ENCODE measurements at regions not wholly inside any gene's neighbourhood (a gene's known extent, or its start where the extent isn't known, plus 50 kb on each side); places are given as distances from the start of the nearest gene placed in this dataset.

DNA sequence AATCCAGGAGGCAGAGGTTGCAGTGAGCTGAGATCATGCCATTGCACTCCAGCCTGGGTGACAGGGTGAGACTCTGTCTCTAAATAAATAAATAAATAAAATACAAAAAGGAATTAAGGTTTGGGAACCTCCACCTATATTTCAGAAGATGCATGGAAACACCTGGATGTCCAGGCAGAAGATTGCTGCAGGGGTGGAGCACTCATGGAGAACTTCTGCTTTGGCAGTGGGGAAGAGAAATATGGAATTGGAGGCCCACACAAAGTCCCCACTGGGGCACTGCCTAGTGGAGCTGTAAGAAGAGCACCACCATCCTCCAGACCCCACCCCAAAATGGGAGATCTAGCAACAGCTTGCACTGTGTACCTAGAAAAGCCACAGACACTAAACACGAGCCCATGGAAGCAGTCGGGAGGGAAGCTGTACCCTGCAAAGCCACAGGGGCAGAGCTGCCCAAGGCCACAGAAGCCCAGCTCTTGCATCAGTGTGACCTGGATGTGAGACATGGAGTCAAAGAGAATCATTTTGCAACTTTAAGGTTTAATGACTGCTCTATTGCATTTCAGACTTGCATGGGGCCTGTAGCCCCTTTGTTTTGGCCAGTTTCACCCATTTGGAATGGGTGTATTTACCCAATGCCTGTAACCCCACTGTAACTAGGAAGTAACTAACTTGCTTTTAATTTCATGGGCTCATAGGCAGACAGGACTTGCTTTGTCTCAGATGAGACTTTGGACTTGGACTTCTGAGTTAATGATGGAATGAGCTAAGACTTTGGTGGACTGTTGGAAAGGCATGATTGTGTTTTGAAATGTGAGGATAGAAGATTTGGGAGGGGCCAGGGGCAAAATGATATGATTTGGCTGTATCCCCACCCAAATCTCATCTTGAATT, 265.3 kb downstream of the ZEB2 start:
- H3K27me3 Mint-ChIP-seq (ENCODE audit: unreplicated experiment) = no peaks in the 10 kb centered on the region
- H3K36me3 Mint-ChIP-seq (ENCODE audit: insufficient read depth, unreplicated experiment) = no peaks in the 10 kb centered on the region
- intact Hi-C loops (cut with micrococcal nuclease; ENCODE audit: unreplicated experiment) = no loop called here
- no peak for DNase-seq
- no peak overlapping the region for H3K27ac Mint-ChIP-seq (ENCODE audit: unreplicated experiment)
- BruUV-seq (replicated peaks) = no TSS peak
- no peak for TF ChIP-seq CTCF (IDR thresholded peaks at IDR 0.05; ENCODE audit: unreplicated experiment)
- CTCF ChIA-PET = no interaction called here
- no peaks in the 10 kb centered on the region for H3K4me1 Mint-ChIP-seq (ENCODE audit: low read depth, unreplicated experiment)
- H3K4me3 Mint-ChIP-seq (ENCODE audit: low read depth, unreplicated experiment) = no peak overlapping the region
- H3K9me3 Mint-ChIP-seq (ENCODE audit: low read depth, unreplicated experiment) = peaks cover 13% of the 10 kb centered on the region

GRCh38 chr2:144253743-144254142, 266.2 kb downstream of the ZEB2 start:
- Mint-ChIP-seq H3K4me1 (ENCODE audit: low read depth, unreplicated experiment) (no peaks in the 10 kb centered on the region), H3K27me3 (ENCODE audit: unreplicated experiment) (no peaks in the 10 kb centered on the region), H3K36me3 (ENCODE audit: insufficient read depth, unreplicated experiment) (no peaks in the 10 kb centered on the region), H3K4me3 (ENCODE audit: low read depth, unreplicated experiment) (no peak overlapping the region), H3K27ac (ENCODE audit: unreplicated experiment) (no peak overlapping the region), H3K9me3 (ENCODE audit: low read depth, unreplicated experiment) (peaks cover 13% of the 10 kb centered on the region)
- BruUV-seq (replicated peaks) = no TSS peak
- CTCF ChIA-PET = no interaction called here
- DNase-seq = no peak
- TF ChIP-seq CTCF (IDR thresholded peaks at IDR 0.05; ENCODE audit: unreplicated experiment) = no peak
- intact Hi-C loops (cut with micrococcal nuclease; ENCODE audit: unreplicated experiment) = no loop called here

DNA sequence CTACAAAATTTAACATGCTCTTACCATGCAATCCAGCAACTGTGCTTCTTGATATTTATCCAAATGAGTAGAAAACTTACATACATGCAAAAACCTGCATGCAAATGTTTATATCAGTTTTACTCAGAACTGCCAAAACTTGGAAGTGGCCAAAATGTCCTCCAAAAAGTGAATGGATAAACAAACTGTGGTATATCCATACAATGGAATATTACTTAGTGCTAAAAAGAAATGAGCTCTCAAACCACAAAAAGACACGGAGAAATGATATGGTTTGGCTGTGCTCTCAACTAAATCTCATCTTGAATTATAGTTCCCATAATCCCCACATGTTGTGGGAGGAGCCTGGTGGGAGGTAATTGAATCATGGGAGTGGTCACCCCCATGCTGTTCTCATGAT, 267.2 kb downstream of the ZEB2 start:
- no peaks in the 10 kb centered on the region for H3K27me3 Mint-ChIP-seq (ENCODE audit: unreplicated experiment)
- H3K27ac Mint-ChIP-seq (ENCODE audit: unreplicated experiment) = no peak overlapping the region
- no peak overlapping the region for H3K4me3 Mint-ChIP-seq (ENCODE audit: low read depth, unreplicated experiment)
- DNase-seq = no peak
- H3K4me1 Mint-ChIP-seq (ENCODE audit: low read depth, unreplicated experiment) = no peaks in the 10 kb centered on the region
- TF ChIP-seq CTCF (IDR thresholded peaks at IDR 0.05; ENCODE audit: unreplicated experiment) = no peak
- H3K9me3 Mint-ChIP-seq (ENCODE audit: low read depth, unreplicated experiment) = peaks cover 9% of the 10 kb centered on the region
- BruUV-seq (replicated peaks) = no TSS peak
- intact Hi-C loops (cut with micrococcal nuclease; ENCODE audit: unreplicated experiment) = no loop called here
- no peaks in the 10 kb centered on the region for H3K36me3 Mint-ChIP-seq (ENCODE audit: insufficient read depth, unreplicated experiment)
- CTCF ChIA-PET = no interaction called here

DNA sequence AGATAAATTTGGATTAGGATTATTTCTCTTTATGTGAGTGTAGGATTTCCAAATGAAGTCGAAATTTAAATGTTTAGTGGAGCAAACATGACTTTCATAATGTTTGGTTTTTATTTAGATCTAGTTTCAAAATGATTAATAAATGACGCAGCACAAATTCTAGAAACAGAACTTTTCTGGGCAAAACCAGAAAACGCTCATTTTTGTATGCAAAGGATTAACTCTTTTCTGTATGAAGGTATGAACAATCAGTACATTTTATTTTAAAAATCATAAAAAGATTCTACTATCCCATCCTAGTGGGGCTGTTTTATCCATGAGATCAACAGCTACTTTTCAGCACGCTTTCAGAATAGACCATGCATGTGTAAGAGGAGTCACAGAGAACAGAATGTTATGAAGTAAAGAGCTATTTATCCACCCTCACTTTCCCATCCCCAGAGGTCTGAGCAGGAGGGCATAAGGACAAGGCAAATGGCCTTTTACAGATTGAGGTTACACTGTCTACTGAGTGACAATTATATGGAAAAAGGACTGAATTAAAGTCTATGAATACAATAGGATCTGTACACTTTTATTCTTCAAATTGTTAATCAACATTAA, 270.8 kb downstream of the ZEB2 start:
- CTCF ChIA-PET = no interaction called here
- TF ChIP-seq CTCF (IDR thresholded peaks at IDR 0.05; ENCODE audit: unreplicated experiment) = no peak
- Mint-ChIP-seq H3K27ac (ENCODE audit: unreplicated experiment) (no peak overlapping the region), H3K27me3 (ENCODE audit: unreplicated experiment) (no peaks in the 10 kb centered on the region), H3K9me3 (ENCODE audit: low read depth, unreplicated experiment) (peaks cover 4% of the 10 kb centered on the region), H3K4me1 (ENCODE audit: low read depth, unreplicated experiment) (no peaks in the 10 kb centered on the region), H3K36me3 (ENCODE audit: insufficient read depth, unreplicated experiment) (no peaks in the 10 kb centered on the region), H3K4me3 (ENCODE audit: low read depth, unreplicated experiment) (no peak overlapping the region)
- BruUV-seq (replicated peaks) = no TSS peak
- intact Hi-C loops (cut with micrococcal nuclease; ENCODE audit: unreplicated experiment) = no loop called here
- DNase-seq = no peak
